Renal cortical epithelial cell (primary cell): ENCODE measurements at regions not wholly inside any gene's neighbourhood (a gene's known extent, or its start where the extent isn't known, plus 50 kb on each side); places are given as distances from the start of the nearest gene placed in this dataset.

Source experiments
- DNase-seq: peaks from one replicate; pipeline ENCODE4 v3.0.0-alpha.2; 2011; ENCODE audit warnings: low read depth

- DNase-seq = peak; percentile 32
Observed at GRCh38 chr4:123265443-123265842, 131.2 kb upstream of the SPRY1 start.

DNA sequence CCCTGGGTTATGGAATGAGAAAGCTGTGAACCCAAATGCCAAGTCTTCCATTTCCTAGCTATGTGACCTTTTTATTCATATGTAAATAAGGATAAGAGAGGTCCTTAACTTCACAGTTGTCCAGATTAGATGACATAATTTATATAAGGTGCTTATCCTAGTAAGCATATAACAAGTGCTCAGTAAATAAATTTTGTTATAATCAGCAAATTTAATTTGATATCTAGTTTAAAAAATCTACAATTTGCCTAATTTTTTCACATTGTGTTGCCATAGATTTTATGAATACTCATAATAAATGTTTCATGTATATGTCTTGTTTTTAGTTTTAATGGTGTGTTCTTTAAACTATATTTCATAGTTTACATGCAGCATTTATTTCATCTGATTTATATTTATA lies 130.4 kb upstream of the SPRY1 start:
- DNase-seq = no peak

GRCh38 chr4:123278755-123279154 lies 117.8 kb upstream of the SPRY1 start:
- DNase-seq = no peak

GRCh38 chr4:123283371-123283895 lies 113.2 kb upstream of the SPRY1 start:
- DNase-seq = no peak

- no peak for DNase-seq
Observed at GRCh38 chr4:123284168-123284567, 112.4 kb upstream of the SPRY1 start.

GRCh38 chr4:123286903-123287466 lies 109.6 kb upstream of the SPRY1 start:
- no peak for DNase-seq

- DNase-seq = no peak
Observed at GRCh38 chr4:123288309-123289025, 108.1 kb upstream of the SPRY1 start.

DNA sequence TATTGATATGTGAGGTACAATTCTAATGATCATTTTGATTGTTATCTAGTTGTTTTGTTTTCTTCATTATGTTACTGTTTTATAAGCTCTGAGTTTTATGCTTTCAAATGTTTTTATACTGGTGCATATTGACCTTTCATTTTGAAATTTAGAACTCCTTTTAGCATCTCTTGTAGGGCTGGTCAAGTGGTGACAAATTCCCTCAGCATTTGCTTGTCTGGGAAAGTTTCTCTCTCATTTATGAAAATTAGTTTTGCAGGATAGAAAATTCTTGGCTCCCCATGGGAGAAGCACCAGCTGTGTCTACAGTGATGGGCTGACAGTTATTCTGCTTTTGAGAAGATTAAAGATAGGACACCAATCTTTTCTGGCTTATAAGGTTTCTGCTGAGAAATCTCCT lies 105.3 kb upstream of the SPRY1 start:
- DNase-seq = no peak

GRCh38 chr4:123297836-123298235 lies 98.8 kb upstream of the SPRY1 start:
- DNase-seq = no peak

DNA sequence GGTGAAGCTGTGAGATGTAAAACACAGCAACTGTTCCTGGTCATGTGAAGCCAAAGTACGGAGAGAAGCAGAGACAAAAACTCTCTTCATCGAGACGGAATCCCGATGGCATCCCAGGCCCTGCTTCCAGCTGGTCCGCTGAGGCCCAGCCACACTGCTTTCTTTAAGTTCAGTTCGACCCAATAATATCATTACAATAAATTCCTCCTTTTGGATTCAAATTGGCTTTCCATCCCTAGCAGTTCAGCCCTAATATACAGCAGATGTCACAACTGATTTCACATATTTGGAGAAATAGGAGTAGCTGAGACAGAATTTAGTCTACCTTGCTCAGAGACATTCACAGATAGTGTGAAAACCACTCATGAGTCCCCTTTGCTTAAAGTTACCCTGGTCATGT lies 98.3 kb upstream of the SPRY1 start:
- DNase-seq = no peak

DNA sequence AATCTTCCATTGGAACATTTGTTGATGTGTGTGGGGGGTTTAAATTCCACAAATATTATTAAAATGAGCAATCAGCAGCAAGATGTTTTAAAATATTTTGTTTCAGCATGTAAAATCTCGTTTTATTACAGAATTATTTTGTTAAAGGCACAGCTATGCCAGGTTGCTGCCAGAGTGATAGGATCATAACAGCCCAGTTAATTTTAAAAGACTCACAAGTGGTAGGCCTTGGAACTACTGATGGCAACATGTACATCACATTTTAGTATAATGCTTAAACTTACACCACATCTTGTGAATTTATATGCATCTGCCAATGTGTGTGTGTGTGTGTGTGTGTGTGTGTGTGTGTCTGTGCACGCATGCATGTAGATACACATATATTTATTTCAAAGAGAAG lies 97.8 kb upstream of the SPRY1 start:
- DNase-seq = no peak

DNA sequence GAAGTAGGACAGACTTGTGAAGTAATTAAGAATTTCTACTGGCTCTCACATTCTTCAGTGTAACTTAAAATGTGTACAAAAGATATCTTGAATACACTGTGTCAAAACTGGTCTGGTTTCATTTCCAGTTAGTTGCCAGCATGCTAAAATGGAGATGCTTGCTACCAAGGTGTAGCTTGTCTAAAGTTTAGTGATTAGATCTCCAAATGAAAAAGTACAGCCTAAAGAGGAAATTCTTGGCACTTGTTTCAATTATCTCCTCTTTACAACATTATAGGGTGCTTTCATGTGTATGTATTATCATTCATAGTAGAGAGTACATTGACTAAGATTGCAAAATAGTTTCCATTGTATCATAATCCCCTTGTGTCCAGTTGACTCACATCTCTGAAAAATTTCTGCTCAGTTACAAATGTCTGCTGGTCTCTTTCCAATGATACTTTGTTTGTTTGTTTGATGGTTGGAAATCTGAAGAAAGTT lies 97.3 kb upstream of the SPRY1 start:
- peak; percentile 13 for DNase-seq

- DNase-seq = no peak
Observed at GRCh38 chr4:123300222-123301039, 96.2 kb upstream of the SPRY1 start.

- no peak for DNase-seq
Observed at GRCh38 chr4:123301923-123302322, 94.7 kb upstream of the SPRY1 start.

GRCh38 chr4:123304151-123304964 lies 92.2 kb upstream of the SPRY1 start:
- DNase-seq = no peak

GRCh38 chr4:123305736-123306135 lies 90.9 kb upstream of the SPRY1 start:
- no peak for DNase-seq

- no peak for DNase-seq
Observed at GRCh38 chr4:123306769-123307168, 89.8 kb upstream of the SPRY1 start.

- DNase-seq = no peak
Observed at GRCh38 chr4:123308667-123309066, 87.9 kb upstream of the SPRY1 start.

GRCh38 chr4:123312116-123312515 lies 84.5 kb upstream of the SPRY1 start:
- no peak for DNase-seq

DNA sequence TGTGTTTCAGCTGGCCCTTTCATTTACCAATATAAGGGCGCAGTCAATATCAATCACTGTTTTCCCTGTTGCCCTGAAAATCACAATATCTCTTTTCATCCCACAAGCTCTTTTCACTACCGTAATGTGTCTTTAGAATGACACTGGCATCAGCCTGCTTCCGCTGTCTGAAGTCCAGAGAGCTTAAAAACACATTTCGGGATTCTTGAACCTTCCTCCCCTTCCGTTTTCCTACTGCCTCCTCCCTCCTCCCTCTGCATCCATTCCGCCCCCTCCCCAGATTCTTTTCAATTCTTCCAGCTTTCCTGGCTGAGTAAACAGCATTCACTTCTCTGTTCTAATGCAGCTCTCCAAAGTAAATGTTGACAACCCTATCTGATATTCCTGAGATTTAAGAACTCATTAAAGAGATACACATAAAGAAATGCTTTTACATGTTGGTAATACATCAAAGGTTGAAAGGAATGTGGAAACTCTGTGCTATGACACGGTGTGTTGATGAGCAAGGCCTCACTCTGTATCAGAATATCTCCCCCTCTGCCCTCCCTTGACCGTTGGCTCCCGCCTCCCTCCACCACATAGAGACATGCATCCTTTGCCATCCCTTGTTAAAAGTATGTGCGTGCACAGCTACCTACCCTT lies 83.5 kb upstream of the SPRY1 start:
- DNase-seq = no peak

DNA sequence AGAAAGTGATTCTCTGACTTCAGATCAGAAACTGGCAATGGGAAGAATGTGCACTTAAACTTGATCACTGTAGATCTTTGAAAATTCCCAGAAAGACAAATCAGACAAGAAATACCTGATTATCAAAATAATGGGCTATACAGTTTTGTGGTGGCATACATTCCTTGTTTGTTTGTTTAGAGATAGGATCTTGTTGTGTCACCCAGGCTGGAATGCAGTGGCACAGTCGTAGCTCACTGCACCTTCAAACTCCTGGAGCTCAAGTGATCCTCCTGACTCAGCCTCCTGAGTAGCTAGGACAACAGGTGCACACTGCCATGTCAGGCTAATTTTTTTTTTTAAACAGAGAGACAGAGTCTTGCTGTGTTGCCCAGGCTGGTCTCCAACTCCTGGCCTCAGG lies 81.0 kb upstream of the SPRY1 start:
- peak; percentile 37 for DNase-seq
